HL-60 (cell line): ENCODE measurements at regions not wholly inside any gene's neighbourhood (a gene's known extent, or its start where the extent isn't known, plus 50 kb on each side); places are given as distances from the start of the nearest gene placed in this dataset.

Experiments
- POLR2AphosphoS5 ChIP-seq: IDR thresholded peaks from 2 replicates; pipeline ENCODE4 v1.6.1; 2012; ENCODE audit warnings: low read depth
- TF ChIP-seq, protein P1 (sequence below): IDR thresholded peaks from 2 replicates; pipeline ENCODE4 v1.6.1; 2012; ENCODE audit warnings: low read depth; ENCODE audit not compliant: insufficient replicate concordance
- TF ChIP-seq, protein P2 (sequence below): IDR thresholded peaks from one replicate; pipeline ENCODE4 v1.5.1; 2011; ENCODE audit warnings: low read length, control low read depth, inconsistent platforms; ENCODE audit not compliant: insufficient read depth

- TF ChIP-seq, protein P1, sequence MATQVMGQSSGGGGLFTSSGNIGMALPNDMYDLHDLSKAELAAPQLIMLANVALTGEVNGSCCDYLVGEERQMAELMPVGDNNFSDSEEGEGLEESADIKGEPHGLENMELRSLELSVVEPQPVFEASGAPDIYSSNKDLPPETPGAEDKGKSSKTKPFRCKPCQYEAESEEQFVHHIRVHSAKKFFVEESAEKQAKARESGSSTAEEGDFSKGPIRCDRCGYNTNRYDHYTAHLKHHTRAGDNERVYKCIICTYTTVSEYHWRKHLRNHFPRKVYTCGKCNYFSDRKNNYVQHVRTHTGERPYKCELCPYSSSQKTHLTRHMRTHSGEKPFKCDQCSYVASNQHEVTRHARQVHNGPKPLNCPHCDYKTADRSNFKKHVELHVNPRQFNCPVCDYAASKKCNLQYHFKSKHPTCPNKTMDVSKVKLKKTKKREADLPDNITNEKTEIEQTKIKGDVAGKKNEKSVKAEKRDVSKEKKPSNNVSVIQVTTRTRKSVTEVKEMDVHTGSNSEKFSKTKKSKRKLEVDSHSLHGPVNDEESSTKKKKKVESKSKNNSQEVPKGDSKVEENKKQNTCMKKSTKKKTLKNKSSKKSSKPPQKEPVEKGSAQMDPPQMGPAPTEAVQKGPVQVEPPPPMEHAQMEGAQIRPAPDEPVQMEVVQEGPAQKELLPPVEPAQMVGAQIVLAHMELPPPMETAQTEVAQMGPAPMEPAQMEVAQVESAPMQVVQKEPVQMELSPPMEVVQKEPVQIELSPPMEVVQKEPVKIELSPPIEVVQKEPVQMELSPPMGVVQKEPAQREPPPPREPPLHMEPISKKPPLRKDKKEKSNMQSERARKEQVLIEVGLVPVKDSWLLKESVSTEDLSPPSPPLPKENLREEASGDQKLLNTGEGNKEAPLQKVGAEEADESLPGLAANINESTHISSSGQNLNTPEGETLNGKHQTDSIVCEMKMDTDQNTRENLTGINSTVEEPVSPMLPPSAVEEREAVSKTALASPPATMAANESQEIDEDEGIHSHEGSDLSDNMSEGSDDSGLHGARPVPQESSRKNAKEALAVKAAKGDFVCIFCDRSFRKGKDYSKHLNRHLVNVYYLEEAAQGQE = no peak
- TF ChIP-seq, protein P2, sequence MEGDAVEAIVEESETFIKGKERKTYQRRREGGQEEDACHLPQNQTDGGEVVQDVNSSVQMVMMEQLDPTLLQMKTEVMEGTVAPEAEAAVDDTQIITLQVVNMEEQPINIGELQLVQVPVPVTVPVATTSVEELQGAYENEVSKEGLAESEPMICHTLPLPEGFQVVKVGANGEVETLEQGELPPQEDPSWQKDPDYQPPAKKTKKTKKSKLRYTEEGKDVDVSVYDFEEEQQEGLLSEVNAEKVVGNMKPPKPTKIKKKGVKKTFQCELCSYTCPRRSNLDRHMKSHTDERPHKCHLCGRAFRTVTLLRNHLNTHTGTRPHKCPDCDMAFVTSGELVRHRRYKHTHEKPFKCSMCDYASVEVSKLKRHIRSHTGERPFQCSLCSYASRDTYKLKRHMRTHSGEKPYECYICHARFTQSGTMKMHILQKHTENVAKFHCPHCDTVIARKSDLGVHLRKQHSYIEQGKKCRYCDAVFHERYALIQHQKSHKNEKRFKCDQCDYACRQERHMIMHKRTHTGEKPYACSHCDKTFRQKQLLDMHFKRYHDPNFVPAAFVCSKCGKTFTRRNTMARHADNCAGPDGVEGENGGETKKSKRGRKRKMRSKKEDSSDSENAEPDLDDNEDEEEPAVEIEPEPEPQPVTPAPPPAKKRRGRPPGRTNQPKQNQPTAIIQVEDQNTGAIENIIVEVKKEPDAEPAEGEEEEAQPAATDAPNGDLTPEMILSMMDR = no peak
- no peak for TF ChIP-seq POLR2AphosphoS5
Measured at GRCh38 chr1:20409012-20409411, 77.0 kb downstream of the CAMK2N1 start.
